Nucleus accumbens (tissue), 56 donors: ENCODE measurements at regions not wholly inside any gene's neighbourhood (a gene's known extent, or its start where the extent isn't known, plus 50 kb on each side); places are given as distances from the start of the nearest gene placed in this dataset.
"Not testable (repeated sequence)": the region's sequence is repeated elsewhere in the genome, so short reads cannot be mapped to it uniquely, and the experiment has no call there.

Source experiments
- DNase-seq, 56 donors: peaks; one replicate each; lab custom pipeline; 2025; lab: John Stamatoyannopoulos, UW

DNA sequence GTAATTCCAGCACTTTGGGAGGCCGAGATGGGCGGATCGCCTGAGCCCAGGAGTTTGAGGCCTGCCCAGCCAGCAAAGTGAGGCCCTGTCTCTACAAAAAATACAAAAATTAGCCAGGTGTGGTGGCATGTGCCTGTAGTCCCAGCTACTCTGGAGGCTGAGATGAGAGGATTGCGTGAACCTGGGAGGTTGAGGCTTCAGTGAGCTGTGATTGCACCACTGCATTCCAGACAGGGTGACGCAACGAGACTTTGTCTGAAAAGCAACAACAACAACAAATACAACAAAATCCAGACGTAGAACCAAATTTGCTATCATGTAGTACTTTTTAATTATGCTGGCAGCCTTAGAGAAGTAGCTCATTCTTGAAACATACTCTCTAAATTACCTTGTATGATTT lies 277.1 kb downstream of the KLF5 start:
- DNase-seq = no peak

GRCh38 chr13:73335210-73335609 lies 276.4 kb downstream of the KLF5 start:
- no peak for DNase-seq

GRCh38 chr13:73334445-73334844 lies 275.6 kb downstream of the KLF5 start:
- DNase-seq = no peak

DNA sequence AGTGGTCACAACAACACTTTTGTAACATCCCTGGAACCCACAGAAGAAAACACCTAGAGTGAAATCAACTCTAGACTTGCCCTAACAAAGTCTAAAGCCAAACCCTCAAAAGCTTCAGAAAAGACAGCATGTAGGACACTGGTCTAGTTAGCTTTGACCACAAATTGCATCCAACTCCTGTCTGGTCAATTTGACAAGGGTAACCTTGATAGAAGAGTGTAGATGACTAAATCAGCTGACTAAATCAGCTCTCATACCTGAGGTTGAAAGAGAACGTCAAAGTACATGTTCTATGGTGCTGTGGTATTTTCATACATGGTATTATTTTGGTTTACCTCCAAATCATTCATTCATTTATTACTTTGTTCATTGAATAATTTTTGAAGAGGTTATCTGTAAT lies 272.8 kb downstream of the KLF5 start:
- no peak for DNase-seq

GRCh38 chr13:73329355-73329754 lies 270.6 kb downstream of the KLF5 start:
- DNase-seq = no peak

GRCh38 chr13:73327579-73327978 lies 268.8 kb downstream of the KLF5 start:
- DNase-seq = no peak

GRCh38 chr13:73325723-73326558 lies 267.1 kb downstream of the KLF5 start:
- no peak for DNase-seq

DNA sequence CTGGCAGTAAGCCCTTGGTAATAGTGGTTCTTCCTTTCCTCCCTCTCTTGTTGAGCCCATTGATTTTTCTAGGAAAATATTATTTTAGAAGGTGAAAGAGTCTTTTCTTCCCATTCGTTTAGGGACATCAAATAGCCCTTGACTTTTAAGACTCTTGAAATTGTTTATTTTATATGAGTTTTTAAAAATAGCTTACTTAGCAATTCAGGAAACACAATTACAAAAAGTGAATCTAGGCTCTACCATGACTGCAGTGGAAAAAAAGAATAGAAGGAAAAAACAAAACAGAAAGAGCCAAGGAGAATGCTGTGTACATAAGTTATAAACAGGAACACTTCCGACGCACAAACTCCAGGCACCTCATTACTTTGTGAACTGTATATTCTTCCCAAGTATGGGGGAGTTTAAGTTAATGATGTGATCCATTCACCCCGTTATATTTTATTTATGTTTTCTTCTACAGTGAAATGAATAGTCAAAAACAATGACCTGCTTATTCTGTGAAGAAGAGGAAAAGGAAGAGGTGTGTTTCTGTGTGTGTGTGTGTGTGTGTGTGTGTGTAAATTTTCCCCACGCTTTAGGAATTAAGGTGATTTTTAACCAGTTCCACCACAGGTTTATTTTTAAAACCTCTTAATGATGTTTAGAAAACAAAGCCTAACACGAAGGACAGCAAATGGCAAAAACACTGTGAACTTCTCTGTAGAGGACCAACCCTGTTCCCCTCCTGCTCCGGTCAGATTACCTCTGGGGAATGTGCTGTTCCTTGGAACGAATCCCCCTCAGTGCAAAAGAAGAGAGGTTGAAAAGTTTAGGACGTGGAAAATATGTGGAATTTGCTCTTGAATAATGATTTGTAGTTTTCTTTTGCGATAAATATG lies 266.3 kb downstream of the KLF5 start:
- DNase-seq = no peak

DNA sequence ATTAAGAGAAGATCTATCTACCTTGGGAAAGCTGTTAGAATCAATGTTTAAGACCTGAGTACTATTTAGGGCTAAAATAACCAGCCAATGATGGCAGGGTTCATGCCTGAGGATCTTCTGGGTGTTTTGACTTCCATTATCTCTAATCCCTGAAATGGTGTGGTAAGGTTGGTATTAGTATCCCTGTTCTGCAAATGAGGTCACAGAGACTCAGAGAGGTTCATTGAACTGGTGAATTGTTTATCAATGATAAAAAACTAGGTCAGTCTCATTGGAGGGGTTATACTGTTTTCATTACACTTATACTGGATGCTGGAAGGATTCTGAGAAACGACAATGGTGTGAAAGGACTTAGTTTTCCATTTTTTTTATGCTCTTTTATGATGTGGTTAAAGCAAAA lies 264.8 kb downstream of the KLF5 start:
- DNase-seq = no peak

- no peak for DNase-seq
Measured at GRCh38 chr13:73321043-73321442, 262.2 kb downstream of the KLF5 start.

DNA sequence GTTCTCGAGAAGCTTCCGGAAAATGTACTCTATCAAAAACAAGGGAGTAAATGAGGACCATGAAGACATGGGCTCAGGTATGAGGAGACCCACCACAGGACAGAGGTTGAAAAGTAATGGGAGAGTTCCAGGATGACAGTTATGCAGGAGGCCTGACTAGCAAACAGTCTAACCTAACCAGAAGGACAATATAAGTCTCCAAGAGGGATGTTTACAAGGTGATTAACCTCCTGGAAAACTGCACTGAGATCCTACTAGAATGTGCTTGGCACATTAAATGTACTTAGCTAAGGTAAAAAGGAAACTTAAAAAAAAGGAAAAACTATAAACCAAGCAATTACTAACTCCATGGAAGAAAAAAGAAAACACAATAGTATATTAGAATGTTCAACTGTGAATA lies 258.3 kb downstream of the KLF5 start:
- no peak for DNase-seq

GRCh38 chr13:73310366-73310765 lies 251.6 kb downstream of the KLF5 start:
- DNase-seq = no peak

- no peak for DNase-seq
Measured at GRCh38 chr13:73307481-73307880, 248.7 kb downstream of the KLF5 start.

- DNase-seq = no peak
Measured at GRCh38 chr13:73306688-73307087, 247.9 kb downstream of the KLF5 start.

GRCh38 chr13:73304442-73304841 lies 245.6 kb downstream of the KLF5 start:
- DNase-seq = no peak

GRCh38 chr13:73303851-73304250 lies 245.0 kb downstream of the KLF5 start:
- DNase-seq = peak in 15 of 56 donors; percentile 0 to 41 (median 13)

DNA sequence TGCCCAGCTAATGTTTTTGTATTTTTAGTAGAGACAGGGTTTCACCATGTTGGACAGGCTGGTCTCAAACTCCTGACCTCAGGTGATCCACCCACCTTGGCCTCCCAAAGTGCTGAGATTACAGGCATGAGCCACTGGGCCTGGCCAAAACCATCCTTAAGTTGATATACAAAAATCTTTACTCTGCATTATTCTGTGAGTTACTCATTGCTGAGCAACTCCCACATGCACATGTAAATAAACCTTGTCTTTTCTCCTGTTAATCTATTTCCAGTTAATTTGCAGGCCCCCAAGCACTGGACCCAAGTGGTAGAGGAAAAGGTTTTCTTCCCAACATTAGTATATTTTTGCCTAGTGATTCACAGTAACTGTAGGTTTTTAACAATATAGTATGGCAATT lies 242.8 kb downstream of the KLF5 start:
- not testable (repeated sequence) for DNase-seq

DNA sequence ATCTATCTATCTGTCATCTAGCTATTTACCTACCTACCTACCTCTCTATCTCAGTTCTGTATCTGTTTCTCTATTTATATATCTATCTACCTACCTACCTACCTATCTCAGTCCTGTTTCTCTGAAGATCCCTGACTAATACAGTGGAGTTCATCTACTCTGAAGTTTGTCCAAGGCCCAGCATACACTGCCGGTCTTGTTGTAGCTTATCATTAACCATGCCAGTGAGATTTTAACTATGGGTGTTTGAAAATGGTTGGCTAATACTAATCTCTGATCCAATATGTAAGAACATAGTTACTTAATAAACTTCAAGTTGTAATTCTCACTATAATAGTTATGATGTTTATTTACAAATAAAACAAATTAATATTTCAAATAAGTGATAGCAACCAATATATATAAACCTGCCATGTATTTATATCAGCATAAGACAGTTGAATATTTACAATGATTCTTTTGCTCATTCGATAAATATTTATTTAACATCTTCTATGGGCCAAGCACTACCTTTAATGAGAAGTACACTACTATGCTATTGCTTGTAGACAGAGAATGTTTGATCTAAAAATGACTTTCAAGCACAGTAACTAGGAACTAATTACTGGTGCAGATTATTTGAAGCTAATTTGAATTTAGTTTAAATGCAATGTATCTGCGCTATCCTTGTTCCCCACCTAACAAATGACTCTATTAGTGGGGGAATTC lies 242.1 kb downstream of the KLF5 start:
- DNase-seq = no peak

DNA sequence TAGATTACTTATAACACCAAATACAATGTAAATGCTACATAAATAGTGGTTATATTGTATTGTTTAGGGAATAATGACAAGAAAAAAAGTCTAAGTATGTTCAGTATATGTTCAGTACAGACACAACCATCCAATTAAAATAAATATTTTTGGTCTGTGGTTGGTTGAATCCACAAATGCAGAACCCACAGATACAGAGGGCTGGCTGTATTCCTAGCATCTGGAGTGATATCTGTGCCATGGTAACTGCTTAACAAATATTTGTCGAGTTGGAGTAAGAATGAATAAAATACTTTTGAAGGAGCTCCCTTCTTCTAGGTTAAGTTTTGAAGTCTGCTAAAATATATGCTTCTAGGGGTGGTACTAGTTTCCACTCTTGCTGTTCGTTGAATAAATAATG lies 241.0 kb downstream of the KLF5 start:
- DNase-seq = no peak

- no peak for DNase-seq
Measured at GRCh38 chr13:73293913-73294523, 235.2 kb downstream of the KLF5 start.

GRCh38 chr13:73292127-73292526 lies 233.3 kb downstream of the KLF5 start:
- no peak for DNase-seq
